GM12878 (cell line): ENCODE measurements at regions not wholly inside any gene's neighbourhood (a gene's known extent, or its start where the extent isn't known, plus 50 kb on each side); places are given as distances from the start of the nearest gene placed in this dataset.

Experiments
- FOXM1 ChIP-seq: IDR thresholded peaks from 2 replicates; pipeline ENCODE4 v1.6.1; 2012; ENCODE audit warnings: low read depth, mild to moderate bottlenecking, inconsistent platforms, low read length, moderate library complexity
- POLR2A ChIP-seq: IDR thresholded peaks from 2 replicates; pipeline ENCODE4 v1.6.1; 2011; ENCODE audit warnings: low read depth, mild to moderate bottlenecking, low read length
- TAF1 ChIP-seq: IDR thresholded peaks from 2 replicates; pipeline ENCODE4 v1.6.1; 2011; ENCODE audit warnings: mild to moderate bottlenecking, low read depth, low read length, borderline replicate concordance

- no peak for TF ChIP-seq TAF1
- no peak for TF ChIP-seq FOXM1
- no peak for TF ChIP-seq POLR2A
These were observed 570.6 kb downstream of the ZEB2 start for GRCh38 chr2:143949121-143949848.
